HG02852 (cell line): ENCODE measurements at regions not wholly inside any gene's neighbourhood (a gene's known extent, or its start where the extent isn't known, plus 50 kb on each side); places are given as distances from the start of the nearest gene placed in this dataset.
"Not testable (repeated sequence)": the region's sequence is repeated elsewhere in the genome, so short reads cannot be mapped to it uniquely, and the experiment has no call there.

ENCODE experiments used
- ATAC-seq: cut with Tn5 transposase; IDR thresholded peaks from one replicate; pipeline ENCODE4 v1.9.1; 2021; ENCODE audit warnings: mild to moderate bottlenecking, moderate library complexity; ENCODE audit not compliant: unreplicated experiment

DNA sequence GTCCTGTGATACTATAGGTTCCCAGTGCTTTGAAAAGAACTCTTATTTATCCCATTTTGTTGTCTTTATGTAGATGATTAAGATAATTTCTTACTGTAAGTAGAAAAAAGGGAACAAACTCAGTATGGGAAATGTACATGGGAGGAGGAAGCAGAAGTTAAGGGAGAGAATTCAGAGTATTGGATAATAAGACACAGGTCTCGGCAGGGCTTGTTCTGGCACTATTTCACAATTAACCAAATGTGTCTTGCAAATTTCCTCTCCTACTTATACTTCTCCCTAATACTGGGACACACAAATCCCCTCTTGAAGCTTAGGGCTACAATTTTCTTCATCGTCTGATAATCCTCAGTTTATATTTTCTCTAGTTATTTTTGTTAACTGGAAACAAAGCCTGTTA lies 744.0 kb downstream of the ADCYAP1 start:
- no peak for ATAC-seq

DNA sequence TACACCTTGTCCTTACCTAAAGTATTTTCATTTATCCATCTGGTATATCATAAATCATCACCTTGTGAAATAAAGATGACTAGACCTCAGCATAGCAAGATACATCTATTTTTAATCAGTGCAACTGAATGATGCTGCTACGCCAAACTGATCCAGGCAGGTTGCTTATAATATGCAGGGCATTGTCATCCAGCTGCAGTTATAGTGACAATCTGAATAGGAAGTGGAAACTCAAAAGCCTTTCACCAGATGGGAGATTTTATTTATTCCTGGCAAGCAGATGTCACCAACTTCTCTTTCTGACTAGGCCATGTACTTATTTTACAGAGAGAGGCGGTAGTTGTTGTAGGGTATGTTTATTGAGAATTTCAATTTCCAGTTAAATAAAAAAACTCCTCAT lies 747.3 kb downstream of the ADCYAP1 start:
- ATAC-seq, result no peak

DNA sequence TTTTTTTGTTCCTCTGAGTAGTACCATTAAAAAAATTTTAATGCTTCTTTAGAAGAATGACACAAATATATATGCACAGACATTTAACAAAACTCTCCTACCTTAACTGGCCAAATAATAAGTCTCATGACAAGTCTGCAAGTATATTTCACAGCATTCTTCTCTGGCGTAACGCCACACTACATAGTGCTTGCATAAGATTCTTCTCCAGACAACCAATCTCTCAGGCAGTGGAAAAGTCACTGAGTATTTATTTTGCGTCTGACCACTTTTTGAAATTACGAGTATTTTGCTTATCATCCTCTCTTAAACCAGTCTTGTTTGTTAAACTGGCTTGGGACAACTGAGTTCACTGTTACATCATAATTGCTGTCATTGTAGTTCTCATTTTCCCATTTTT lies 749.2 kb downstream of the ADCYAP1 start:
- ATAC-seq, result no peak

DNA sequence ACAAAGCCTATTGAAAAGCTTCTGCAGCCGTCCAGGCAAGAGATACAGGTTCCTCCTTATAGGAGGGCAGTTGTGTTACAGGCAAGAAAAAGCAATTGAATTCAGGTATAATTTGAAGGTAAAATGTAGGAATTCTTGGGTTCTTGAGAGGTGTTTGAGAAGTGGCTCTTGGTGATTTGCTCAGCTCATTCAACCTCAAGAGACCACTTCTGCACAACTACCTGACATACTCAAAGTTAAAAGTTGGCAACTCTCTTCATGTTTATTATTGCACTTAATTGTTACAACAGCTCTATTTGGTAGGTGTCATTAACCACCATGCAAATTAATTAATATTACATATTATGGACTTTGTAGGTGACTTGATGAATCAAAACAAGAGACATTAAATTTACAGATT lies 753.2 kb downstream of the ADCYAP1 start:
- ATAC-seq, result no peak

DNA sequence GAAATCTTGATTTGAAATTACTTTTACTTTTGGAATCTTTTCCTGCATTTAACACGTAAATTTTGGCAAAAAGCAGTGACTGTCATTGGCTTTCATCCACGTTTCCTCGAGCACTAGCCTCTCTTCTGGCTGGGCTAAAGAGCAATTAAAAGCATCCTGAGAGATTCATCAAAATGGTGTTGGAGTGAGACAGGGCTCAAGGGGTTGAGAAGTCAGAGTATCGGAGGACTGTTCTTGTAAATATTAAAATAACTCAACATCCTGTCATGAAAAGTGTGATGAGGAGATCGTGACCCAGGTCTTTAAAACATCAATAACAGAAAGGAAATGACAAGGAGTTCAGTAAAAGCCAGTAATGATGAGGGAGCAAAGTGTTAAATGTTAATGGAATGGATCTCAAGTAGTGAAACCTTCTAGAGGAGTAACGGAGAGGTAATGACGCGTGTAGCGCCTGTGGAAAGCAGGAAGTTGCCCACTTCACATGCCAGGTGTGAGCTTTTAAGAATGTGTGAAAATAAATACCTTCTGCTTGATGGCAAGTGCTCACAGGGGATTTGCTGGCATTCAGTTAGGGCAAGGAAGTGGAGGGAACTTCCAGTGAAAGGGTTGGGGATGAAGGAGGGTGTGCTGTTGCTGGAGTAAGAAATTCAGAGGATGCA lies 754.4 kb downstream of the ADCYAP1 start:
- ATAC-seq, result no peak

DNA sequence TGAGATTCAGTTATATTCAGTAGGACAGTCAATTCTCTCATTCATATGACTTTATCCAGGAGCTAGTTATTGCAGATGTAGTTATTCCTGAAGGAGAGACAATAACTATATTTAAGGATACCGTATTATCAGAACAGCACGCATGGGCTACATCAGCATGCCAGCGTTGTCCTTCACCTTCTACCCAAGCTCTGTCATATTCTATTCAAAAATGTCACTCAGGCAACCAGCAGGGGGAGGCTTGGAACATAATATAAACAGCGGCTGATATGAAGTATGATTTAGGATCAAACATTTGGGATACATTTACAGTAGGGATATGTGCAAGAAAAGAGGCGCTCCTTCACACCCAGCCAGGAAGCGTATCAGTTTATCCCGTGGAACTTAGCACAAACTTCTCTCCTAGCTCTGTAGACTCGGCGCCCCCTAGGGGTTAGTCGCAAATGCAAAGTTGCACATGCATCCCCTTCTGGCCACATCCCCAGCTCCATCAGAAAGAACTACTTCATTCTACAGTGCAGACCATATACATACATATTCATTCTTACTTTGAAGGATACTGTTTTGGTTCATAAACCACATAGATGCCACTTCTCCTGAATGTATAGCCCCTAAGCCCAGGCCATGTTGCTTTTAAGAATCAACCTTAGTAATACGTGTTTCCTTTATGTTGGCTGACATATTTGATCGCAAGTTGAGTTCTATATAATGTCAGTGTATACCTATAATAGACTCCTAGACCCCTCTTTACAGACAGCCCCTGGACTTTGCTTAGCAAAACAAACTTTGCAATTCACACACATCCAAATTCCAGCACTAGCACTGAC lies 759.4 kb downstream of the ADCYAP1 start:
- ATAC-seq, result peak; percentile 73

DNA sequence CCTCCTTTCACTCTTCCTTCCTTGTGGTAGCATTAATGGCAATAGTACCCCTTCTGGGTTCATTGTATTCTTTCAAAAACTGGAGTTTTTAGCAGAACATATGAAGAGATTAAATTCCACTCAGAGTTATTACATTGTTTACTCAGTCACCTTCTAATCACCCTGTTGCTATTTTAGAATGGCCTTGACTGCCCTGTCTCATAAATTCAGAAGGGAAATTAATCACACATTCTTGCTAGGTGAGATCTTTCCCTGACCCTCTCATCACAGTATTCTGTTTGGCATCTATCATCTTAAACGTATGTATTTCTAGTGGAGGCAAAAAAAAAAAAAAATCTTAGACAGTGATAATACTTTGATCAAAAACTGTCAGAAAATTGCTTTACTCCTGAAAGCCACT lies 760.4 kb downstream of the ADCYAP1 start:
- ATAC-seq, result no peak

DNA sequence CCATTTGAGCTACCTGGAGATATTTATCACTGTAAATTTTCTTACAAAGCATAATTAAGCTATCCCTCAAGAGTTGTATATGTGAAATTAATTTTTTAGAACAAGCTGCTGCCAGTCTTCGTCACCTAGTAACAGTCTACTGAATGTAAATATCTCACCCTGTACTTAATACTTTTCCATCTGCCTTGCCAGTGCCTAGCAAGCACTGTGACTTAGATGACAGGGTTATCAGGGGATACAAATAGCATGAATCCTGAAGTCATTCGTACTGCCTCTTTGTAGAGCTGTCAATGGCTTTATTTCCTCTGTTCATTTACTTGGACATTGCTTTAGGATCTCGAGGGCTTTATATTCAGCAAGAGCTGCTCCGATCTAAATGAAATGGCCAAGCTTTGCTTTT lies 763.6 kb downstream of the ADCYAP1 start:
- ATAC-seq, result no peak

DNA sequence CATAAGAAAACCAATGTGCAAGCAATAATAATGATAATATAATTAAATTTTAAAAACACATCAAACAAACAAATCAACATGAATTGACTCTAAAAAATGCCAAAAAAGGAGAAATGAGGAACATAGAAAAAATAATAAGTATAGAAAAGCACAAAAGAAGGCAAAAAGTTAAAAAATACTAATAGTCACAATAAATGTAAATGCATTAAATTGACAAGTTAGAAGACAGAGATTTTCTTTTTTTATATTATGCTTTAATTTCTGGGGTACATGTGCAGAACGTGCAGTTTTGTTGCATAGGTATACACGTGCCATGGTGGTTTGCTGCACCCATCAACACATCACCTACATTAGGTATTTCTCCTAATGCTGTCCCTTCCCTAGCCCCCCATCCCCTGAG lies 767.0 kb downstream of the ADCYAP1 start:
- not testable (repeated sequence) for ATAC-seq

DNA sequence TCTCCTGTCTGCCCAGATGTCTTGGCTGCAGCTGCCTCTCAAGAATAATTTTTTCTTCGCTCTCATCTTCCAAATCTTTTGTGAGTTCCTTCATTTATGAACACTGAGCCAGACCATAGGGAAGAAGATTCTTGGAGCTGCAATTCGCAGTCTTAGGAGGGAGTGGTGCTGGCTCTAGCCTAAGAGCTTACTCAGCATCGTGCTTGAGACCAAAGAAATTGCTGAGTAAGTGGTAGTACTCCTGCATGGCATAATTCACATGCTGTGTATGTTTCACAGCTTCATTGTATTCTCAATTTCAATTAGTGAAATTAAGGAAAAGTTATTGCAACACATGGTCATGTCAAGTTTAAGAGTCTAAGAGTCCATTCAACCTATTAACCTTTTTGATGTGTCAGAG lies 771.7 kb downstream of the ADCYAP1 start:
- ATAC-seq, result no peak

DNA sequence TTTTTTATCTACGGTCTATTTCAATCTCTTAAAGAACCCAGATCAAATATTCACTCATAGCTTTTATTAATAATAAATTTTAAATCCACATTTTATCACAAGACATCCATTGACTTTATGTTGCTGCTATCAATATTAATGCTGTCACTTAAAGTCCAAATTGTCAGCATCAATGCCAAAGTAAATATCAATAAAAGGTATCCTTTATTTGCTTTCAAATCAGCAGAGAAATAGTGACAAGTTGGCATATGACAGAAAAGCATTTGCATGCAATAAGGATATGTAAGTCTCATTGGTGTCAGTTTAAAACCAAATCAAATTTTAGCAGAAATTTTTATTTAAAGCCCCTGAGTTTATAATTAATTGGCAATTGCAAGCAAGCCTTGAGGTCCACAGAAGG lies 775.4 kb downstream of the ADCYAP1 start:
- no peak for ATAC-seq

DNA sequence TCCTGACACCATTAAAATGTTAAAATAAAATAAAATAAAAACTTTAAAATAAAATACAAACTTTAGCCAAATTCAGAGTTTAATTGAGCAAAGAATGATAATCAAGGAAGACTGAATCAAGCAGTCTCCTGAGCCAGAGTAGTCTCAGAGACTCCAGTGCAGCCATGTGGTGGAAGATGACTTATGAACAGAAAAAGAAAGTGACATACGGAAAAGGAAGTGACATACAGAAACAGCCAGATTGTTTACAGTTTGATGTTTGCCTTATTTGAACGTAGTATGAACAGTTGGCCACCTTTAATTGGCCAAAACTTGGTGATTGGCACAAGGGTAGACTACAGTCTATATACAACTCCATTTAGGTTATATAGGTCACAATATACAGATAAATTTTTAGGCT lies 787.2 kb downstream of the ADCYAP1 start:
- ATAC-seq, result no peak

DNA sequence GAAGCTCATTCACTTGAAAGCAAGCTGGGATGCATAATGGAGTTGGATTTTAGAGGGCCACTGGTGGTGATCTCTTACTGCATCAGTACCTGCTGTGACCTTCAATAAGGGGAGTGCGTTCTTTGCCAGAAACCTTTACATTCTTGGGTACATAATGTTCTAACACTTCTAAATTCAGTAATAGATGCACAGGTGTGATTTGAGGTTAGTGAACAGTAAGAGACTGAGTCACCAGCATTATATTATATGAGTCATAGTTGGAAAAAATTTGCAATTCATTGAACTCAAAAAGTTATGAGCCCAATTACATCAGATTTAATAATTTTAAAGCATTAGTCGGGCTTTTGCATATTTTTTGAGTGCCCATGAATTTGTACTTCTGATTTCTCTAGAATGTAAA lies 803.3 kb downstream of the ADCYAP1 start:
- ATAC-seq, result no peak

DNA sequence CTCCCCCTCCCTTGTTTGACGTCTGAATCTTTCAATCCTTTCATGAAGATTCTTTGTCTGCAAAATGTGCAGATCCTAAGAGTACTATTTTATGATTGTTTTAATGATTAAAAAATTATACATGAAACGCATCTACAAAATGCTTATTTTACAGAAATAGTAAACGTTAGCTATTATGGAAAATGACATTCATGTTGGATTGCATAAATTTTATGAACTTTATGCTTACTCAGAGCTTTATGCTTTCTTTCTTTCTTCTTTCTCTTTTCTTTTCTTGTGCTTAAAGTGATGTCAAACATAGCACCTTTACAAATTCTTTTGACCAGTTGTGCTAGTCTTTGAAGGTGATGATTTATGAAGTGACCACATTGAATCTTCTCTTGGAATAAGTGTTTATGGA lies 805.4 kb downstream of the ADCYAP1 start:
- no peak for ATAC-seq

DNA sequence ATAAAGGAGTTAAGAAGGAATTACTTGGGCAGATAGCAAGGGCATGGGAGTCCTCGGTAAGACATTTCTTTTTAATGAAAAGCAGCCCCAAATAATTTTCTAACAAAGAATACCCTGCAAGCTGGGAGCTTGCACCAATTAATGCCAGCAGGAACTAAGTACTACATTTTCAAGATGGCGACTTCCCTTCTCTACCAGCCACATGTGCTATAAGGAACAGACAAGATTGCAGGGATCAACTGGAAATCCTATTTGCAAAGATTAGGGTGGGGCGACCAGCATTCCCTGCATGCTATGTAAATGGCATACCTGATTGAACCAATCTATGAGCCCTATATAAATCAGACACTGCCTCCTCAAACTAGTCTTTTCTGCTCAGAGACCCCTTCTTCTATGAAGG lies 827.5 kb downstream of the ADCYAP1 start:
- ATAC-seq, result no peak

DNA sequence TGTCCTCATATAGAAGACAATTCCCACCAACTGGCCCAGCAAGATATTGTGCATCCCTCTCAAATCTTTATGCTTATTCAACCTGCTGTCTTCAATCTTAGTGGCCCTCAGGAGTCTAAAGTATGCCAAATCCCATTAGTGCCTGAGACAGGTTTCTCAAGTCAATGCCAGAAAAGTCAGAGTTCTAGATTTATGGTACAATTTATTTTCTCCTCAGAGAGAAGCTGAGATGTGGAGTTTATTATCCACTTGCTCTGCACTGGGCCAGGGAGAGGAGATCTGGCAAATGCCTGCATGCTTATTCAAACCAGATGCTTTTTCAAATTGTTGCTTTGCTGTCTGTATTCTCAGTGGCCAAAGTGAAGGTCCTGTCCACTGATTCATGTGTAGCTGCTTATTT lies 825.2 kb downstream of the METTL4 start:
- no peak for ATAC-seq

DNA sequence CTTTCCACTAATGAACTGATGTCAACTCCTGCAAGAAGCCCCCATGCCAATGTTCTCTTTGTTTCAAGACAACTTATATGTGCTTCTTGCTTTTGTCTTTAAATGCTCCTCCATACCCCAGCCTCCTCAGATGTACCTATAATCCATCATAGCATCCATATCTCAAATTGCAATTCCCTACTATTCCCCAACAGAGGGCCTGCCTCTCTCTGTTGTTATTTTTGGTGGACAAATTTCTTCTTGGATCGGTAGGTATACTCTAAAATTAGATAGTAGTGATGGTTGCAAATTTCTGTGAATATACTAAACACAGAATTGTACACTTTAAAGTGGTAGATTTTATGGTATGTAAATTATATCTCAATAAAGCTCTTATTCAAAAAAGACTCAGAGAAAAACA lies 820.1 kb downstream of the METTL4 start:
- ATAC-seq, result no peak

DNA sequence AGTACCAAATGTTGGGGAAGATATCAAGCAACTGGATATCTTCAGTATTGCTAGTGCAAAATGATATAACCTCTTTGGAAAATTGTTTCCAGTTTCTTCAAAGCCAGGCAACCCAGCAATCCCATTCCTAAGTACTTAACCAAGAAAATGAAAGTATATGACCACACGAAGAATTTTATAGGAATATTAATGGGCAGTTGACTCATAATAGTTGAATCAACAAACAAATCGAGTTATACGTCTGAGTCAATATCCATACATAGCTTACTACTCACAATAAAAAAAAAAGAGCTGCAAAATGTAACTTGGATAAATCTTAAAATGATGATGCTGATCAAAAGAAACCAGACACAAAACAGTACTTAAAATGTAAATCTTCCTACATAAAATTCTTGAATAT lies 810.4 kb downstream of the METTL4 start:
- ATAC-seq, result no peak

DNA sequence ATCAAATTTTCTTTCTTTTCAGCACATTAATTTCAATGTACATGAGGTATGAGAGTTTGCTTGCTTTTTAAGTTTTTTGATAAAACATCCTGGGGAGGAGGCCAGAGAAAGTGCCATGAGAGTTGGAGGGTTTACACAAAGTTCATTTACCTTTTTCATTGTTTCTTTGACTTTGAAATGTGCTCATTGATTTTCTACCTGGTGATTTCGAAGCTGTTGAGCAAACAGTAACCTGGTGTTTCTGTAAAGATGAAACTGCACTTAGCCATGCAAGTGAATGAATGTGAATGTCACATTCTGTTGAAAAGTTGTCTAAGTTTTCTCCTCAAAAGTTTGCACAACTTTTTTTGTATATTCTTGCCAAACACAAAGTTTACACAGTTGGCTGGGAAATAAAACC lies 797.0 kb downstream of the METTL4 start:
- no peak for ATAC-seq

DNA sequence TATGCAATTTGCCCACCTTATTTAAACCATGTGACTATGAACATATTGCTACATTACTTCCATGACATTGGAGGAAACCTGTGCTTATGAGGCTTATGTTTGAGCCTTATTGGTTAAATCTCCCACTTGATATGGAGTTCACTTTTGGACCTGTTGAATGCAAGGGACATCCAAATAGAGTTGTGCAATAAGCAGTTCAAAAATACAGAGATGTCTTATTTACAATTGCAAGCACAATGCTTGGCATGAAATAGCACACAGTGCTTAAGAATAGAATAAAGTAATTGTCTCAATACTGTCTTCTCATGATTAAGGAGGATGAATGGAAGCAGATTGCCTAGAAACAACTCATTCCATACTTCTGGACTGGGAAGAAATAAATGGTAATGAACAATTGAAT lies 793.5 kb downstream of the METTL4 start:
- no peak for ATAC-seq

DNA sequence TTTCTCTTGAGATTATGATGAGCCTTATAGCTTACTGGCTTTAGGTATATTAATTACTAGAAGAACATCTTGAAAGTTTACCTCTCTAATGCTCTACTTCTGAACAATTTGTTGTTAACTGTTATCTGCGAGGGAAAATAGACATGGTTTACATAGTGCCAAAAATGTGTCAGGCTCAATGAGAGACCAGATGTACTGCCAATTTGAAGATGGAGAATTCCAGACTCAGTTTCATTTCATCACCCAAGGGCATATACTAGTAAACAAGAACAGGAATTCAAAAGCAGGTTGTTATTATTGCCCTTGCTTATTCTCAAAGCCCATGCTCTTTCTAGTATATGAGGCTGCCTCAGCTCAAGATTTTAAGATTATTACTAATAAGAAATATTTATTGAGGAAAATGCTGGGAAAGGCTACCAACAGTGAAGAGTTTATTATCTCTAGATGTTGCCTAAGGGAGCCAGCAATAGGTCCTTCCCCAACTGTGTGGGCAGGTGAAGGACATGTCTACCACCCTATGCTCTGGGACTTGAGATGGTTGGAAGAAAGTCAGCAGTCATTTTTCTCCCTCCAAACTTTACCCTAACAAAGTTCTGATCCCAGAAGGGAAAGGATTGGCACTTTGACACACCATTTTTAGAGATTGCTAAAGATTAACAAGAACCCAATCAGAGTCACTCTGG lies 792.7 kb downstream of the METTL4 start:
- ATAC-seq, result no peak

DNA sequence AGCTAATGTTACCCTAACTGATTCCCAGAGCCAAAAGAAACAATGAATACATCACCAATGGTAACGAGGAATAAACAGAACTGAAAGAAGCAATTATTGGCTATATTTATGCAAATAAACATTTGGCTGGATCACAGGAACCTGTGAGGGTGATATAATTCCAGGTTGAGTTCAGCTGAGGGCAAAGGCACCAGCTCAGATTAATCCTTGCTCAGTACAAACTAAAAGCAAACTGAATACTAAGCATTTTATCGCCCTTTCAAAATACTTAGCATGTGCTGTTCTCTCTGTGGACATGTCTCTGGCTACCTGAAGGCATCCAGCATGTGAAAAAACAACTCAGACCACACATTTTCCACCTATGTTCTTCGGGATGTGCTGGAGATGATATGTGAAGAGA lies 791.7 kb downstream of the METTL4 start:
- ATAC-seq, result no peak
